Astrocyte of the cerebellum (primary cell): ENCODE measurements at regions not wholly inside any gene's neighbourhood (a gene's known extent, or its start where the extent isn't known, plus 50 kb on each side); places are given as distances from the start of the nearest gene placed in this dataset.

ENCODE experiments used
- DNase-seq: peaks from one replicate; pipeline ENCODE4 v3.0.0-alpha.2; 2011; ENCODE audit warnings: low read depth
- H3K4me3 ChIP-seq: 2 replicates; pipeline ENCODE4 v1.5.1; 2011; ENCODE audit warnings: mild to moderate bottlenecking, low read depth, low read length, moderate library complexity
- CTCF ChIP-seq: IDR thresholded peaks from 2 replicates; pipeline ENCODE4 v1.5.1; 2012; ENCODE audit warnings: low read length, low read depth, moderate library complexity, mild to moderate bottlenecking; ENCODE audit errors: missing control alignments
- in situ Hi-C: cut with HindIII; loops from 2 replicates; pipeline ENCODE4 v1.10.0; 2017; ENCODE audit warnings: low sequenced_read_pairs

- no peak for TF ChIP-seq CTCF
- no peak overlapping the region for H3K4me3 ChIP-seq
- DNase-seq, result no peak
- in situ Hi-C loops, result no loop called here
Observed at GRCh38 chr13:73336773-73337172, 278.0 kb downstream of the KLF5 start.

- DNase-seq, result no peak
- in situ Hi-C loops, result no loop called here
- no peak for TF ChIP-seq CTCF
- no peak overlapping the region for H3K4me3 ChIP-seq
Observed at GRCh38 chr13:73335944-73336343, 277.1 kb downstream of the KLF5 start.

- in situ Hi-C loops, result no loop called here
- H3K4me3 ChIP-seq, result no peak overlapping the region
- no peak for DNase-seq
- TF ChIP-seq CTCF, result no peak
Observed at GRCh38 chr13:73335210-73335609, 276.4 kb downstream of the KLF5 start.

- no peak for TF ChIP-seq CTCF
- in situ Hi-C loops, result no loop called here
- DNase-seq, result no peak
- no peak overlapping the region for H3K4me3 ChIP-seq
Observed at GRCh38 chr13:73334445-73334844, 275.6 kb downstream of the KLF5 start.

GRCh38 chr13:73331556-73331955 lies 272.8 kb downstream of the KLF5 start:
- in situ Hi-C loops, result no loop called here

GRCh38 chr13:73329355-73329754 lies 270.6 kb downstream of the KLF5 start:
- no peak overlapping the region for H3K4me3 ChIP-seq
- in situ Hi-C loops, result no loop called here
- no peak for TF ChIP-seq CTCF
- DNase-seq, result no peak

More at GRCh38 chr13:73331556-73331955, 272.8 kb downstream of the KLF5 start:
- DNase-seq, result no peak
- TF ChIP-seq CTCF, result no peak
- H3K4me3 ChIP-seq, result no peak overlapping the region

GRCh38 chr13:73327579-73327978 lies 268.8 kb downstream of the KLF5 start:
- no peak for TF ChIP-seq CTCF
- no peak overlapping the region for H3K4me3 ChIP-seq
- no peak for DNase-seq
- in situ Hi-C loops, result no loop called here
